Inferior parietal cortex (tissue), 1 donor: ENCODE measurements at regions not wholly inside any gene's neighbourhood (a gene's known extent, or its start where the extent isn't known, plus 50 kb on each side); places are given as distances from the start of the nearest gene placed in this dataset.
A peak's percentile ranks its signal among the peaks of the same experiment; 100 is the strongest.

Source experiments
- DNase-seq: peaks from one replicate; pipeline ENCODE4 v3.0.0-alpha.2; 2016; ENCODE audit errors: extremely low spot score

GRCh38 chr12:94716339-94716738, 66.0 kb upstream of the TMCC3 start:
- no peak for DNase-seq

DNA sequence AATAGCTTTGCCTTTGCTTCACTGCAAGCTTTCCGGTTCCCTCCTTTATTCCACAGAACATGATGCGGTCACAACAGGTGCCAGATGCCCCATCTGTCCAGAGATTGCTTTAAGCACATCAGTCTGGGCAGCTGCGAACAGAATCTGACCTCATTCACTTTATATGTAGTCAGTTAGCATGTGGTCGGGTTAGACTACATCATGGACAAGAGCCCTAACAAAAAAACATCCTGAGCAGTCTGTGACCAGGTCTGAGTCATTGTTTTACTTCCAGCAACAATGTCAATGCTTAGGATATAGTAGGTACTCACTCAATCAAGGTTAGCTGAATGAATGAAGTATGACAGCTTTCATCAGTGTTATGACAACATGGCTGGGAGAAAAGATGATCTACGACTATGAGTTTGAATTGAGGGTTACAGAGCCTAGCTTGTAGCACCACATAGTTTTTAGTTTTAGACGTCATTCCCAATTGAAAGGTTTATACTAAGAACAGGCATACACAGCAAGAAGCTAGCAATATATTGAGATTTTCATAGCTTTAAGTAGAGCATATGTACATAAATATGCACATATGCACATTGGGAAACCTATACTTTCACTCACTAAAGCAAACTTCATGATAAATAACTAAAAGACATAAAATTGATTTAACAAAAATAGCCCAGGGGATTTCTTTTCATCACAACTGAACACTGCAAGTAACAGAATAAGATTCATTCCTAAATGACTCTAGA, 64.2 kb upstream of the TMCC3 start:
- no peak for DNase-seq

DNA sequence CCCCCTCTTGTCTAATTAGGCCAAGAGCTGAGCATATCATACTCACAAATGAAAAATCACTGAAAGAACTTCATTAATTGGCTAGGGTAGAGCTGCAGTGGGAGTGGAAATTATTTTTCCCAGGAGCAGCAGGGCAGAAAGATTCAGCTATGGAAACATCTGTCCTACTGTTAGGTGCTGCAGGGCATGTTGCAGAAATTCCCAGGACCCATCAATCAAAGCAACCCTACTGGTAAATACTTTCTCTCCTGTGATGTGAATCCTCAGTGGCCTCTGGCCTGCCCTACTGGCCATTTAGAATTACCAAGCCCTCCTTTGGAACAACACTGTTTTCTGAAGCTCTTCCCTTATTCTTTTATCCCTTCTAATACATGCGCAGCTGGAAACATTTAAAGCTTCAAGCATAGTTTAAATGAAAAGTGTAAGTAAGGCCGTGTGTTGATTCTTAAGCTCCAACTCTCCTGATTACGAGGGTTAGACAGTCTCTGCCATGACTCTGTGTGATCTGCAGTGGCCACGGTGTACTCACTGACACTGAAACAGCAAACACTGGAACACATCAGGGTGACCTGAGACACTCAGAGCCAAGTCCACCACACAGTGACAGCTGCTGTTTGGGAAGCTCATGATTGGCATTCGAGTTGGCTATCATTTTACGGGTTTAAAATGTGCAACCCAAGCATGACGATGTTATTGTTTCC, 62.6 kb upstream of the TMCC3 start:
- DNase-seq = no peak

DNA sequence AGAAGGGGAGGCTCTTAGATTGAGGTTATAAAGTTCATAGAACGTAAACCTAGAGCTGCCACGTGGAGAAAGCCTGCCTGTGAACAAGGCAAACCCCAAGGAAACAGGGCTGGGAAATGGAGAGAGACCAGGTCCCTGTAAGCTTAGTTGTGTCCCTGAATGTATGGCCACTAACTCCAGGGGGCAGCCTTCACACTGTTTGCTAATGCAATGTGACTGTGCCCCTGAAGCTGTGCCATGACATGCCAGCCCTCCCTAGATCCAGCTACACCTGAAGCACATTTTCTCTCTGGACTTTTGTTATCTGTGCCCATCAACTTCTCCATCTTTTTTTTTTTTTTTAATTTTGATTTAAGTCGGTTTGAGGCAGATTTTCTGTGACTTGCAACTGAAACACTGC, 60.6 kb upstream of the TMCC3 start:
- no peak for DNase-seq

- no peak for DNase-seq
These were observed 57.5 kb upstream of the TMCC3 start for GRCh38 chr12:94707892-94708291.

GRCh38 chr12:94707036-94707435, 56.7 kb upstream of the TMCC3 start:
- no peak for DNase-seq

GRCh38 chr12:94706250-94706661, 55.9 kb upstream of the TMCC3 start:
- DNase-seq = no peak

DNA sequence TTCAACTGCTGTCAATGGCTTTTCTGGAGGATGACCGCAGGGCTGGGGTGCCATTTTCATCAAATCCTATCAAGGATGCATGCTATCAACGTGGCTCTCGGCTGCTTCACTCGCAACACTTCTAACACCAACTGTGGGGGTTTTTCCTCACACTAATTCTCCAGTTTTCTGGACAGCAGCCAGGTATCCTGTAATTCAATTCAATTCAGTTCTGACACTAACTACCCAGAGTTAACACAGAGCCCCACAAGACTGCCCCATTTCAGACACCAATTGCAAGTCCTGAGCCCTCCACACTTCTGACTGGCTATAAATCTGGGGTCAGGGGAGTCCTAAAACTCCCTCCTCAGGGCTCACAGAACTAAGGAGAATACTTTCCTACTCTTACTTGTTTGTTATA, 55.3 kb upstream of the TMCC3 start:
- no peak for DNase-seq

- peak; percentile 21 for DNase-seq
These were observed 54.3 kb upstream of the TMCC3 start for GRCh38 chr12:94704452-94705306.

- no peak for DNase-seq
These were observed 52.3 kb upstream of the TMCC3 start for GRCh38 chr12:94702696-94703095.

- no peak for DNase-seq
These were observed 51.4 kb upstream of the TMCC3 start for GRCh38 chr12:94701711-94702110.

- no peak for DNase-seq
These were observed 50.3 kb upstream of the TMCC3 start for GRCh38 chr12:94700662-94701061.
